NCI-H226 (cell line): ENCODE measurements at regions not wholly inside any gene's neighbourhood (a gene's known extent, or its start where the extent isn't known, plus 50 kb on each side); places are given as distances from the start of the nearest gene placed in this dataset.

ENCODE experiments used
- DNase-seq: peaks from one replicate; pipeline ENCODE4 v3.0.0-alpha.2; 2015

DNA sequence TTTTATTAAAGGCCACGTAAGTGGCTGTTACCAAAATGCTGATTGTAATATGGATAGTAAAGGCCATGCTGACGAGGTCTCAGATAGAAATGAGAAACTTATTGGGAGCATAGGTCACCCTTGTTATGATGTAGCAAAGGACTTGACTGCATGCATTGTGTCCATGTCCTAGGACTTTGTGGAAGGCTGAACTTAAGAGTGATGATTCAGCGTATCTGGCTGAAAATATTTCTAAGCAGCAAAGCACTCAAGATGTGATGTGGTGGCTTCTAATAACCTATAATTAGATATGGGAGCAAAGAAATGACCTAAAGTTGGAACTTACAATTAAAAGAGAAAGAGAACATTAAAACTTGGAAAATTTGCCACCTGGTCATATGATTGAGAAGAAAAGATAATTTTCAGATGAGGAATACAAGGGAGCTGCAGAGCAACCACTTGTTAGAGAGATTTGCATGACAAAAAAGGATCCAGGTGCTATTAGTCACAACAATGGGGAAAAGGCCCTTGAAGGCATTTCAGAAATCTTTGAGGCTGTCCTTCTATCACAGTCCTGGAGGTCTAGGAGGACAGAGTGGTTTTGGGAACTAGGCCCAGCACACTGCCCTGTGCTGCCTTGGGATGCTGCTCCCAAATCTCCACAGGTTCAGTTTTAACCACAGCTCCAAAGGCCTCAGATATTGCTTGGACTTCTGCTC is 793.7 kb upstream of the LCORL start:
- no peak for DNase-seq

DNA sequence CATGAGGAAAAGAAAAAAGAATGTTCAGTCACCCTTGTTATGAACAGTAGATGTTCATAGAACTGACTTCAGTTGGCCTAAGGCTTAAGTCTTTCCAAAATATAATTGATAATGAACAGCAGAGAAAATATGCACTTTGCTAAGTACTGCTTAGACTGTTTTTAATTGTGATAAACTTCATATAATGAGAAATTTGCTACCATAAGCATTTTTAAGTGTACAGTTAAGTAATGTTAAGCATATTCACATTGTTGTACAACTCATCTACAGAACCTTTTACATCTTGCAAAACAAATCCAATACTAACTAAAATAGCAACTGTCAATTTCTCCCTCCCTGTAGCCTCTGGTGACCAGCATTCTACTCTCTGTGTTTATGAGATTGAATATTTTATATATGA is 792.2 kb upstream of the LCORL start:
- DNase-seq, result no peak

DNA sequence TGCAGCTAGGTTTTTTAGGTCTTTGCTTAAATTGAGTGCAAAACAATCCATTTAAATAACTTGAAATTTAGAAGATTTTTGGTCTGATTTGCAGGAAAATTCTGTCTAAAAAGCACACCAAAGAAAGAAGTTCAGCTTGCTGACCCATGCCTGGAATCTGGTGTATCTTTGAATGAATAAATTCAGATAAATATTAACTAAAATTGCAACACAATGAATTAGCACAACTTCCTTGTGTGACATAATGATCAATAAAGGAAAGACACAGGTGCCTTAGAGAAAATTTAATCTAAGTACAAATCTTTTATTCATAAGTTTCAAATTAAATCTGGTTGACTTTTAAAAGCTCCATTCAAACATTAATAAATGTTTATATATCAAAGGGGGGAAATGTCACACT is 791.5 kb upstream of the LCORL start:
- DNase-seq, result no peak

DNA sequence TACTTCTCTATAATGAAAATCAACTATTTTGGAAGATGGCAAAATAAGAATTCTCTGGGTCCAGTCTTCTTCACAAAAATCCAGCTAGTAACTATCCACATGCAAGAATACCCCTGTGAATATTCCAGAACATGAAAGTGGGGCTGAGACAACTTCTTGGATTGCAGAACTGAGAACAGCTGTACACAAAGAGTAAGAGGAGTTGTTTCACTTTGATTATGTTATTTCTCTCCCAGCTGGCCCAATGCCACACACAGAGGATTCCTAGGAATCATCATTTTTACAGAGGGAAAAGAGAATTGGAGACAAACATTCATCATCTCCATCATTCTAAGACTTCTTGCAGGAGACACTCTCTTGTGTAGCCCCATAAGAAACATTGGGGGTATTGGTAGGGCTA is 782.2 kb upstream of the LCORL start:
- no peak for DNase-seq

DNA sequence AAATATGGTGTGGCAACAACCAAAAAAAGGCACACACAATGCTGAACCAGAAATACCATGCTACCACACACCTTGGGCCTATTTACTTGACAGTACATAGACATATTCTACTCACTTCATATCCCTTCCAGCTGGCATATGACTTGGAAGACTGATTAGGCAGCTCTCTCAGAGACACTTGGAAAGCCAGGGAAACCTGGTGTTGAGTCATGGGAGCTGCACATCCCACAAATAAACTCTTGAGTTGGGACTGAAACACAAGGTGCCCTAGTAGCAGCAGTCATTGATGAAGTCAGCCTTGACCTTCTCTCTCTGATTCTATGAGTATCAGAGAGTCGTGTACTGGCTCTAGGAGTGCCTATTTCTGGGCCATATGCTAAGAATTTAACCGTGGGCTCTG is 776.6 kb upstream of the LCORL start:
- DNase-seq, result no peak

DNA sequence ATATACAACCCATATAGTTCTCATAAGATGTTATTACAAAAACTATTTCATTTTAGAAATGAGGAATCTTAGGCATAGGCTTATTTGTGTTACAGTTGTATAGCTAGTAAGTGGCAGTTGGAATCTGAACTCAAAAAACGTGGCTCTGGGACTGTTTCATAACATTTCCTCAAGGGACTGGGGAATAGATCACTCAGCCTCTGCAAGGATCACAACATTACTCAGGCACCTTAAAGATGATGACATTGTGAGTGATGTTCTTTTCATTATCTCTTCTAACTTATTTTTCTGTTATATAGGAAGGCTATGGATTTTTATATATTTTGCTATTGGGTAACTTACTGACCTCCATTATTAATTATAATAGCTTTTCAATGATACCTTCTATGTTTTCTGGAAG is 774.2 kb upstream of the LCORL start:
- no peak for DNase-seq

DNA sequence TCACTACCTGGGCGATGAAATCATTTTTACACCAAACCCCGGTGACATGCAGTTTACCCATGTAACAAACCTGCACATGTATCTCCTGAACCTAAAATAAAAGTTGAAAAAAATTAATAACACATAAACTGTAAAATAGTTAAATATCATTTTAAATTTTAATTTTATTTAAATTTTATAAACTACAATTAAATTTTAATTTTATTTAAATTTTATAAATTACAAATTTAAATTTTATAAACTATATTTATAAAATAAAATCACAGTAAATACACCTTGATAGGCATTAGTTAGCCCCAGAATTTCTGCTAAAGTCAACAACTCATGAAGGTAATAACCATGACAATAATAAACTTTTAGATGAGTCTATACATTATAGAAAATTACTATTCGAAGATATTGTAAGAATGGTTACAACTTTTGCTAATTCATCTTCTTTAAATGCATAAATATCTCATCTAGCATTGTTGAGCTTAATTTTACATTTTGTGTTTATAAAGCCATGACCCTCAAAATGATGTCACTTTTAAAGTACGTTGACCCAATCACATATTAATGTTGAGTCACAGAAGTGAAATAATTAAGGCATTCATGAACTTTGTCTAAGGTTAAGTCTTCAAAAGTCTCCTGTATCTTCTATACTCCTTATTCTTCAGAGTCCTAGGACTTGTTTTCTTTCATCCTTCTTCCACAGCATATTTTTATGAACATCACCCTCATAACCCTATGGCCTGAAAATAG is 755.8 kb upstream of the LCORL start:
- no peak for DNase-seq

DNA sequence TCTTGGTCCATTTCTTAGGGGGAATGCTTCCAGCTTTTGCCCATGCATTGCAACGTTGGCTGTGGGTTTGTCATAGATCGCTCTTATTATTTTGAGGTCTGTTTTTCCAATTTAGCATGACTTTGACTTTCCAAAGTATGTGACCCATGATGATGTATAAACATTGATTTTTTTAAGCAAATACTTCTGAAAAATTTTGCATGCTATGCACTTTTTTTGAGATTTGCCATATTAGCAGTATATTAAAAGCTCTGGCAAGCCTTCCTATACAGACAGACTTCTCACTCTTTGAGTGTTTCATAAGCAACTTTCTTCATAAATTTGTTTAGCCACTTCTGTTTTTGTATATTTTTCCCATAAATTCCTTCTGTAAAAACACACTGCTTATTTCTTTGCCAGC is 746.4 kb upstream of the LCORL start:
- DNase-seq, result no peak

DNA sequence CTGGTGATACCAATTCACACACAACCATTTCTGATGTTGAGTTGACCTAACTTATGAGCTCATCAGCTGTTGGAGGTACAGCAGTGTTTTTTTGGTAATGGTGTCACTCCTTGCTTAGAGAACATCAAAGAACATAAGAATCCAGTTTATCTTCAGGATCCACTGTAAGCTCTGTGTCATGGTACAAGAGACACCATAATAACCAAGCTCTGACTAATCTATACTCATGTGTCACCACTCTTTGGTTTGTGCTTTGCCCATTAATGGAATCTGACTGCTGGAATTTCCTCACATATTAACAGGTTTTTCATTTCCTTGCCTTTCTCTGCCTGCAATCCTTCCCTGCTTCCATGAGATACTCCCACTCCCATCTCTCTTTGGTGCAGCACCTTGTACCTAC is 735.1 kb upstream of the LCORL start:
- no peak for DNase-seq

DNA sequence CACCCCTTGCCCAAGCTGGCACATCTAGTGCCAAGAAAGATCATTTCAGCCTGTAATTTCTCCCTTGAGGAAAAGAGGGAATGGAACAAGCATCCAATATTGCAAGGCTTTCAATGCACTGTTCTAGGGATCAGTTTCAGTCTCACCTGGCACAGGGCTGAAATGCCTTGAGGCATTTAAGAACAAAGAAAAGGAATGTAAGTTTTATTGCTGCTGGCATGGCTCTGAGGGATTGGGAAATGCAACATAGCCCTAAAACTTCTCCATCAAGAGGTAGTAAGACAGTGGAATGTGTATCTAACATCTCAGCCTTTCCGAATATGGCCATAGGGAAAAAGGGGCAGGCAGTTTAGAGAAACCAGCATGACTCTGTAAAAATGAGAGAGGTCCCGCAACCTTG is 732.6 kb upstream of the LCORL start:
- DNase-seq, result no peak

DNA sequence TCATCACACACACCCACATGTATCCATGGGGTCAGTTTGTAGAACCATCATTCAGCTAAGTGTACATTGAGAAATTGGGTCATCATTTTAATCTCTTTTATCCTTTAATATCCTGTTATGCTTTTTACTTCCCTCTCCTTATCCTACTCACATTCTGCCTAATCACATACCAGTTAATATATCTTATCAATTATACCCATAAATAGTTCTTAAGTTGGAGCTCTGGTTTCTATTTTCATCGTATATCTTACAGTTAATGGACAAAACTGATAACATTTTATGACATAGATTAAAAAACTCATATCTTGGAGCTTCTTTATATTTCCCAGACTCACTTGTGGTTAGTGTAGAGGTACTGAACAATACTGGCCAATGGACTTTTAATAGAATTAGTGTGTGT is 729.5 kb upstream of the LCORL start:
- DNase-seq, result no peak

DNA sequence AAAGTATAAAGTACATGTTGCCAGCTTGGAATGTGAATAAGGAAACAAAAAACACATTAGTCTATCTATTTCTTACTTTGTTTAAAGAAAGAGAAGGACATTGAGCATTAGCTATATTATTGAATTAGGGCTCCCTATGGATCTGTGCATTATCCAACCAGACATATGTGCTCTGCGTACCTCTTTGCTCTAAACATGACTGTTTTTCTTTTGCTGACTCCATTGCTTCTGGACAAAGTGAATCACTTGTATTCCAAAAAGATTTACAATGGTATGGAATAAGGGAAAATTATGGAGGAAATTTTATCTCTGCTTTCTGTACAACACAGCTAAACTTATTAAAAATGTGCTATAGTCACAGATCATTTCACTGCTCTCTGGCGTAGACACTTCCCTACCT is 727.8 kb upstream of the LCORL start:
- DNase-seq, result no peak

DNA sequence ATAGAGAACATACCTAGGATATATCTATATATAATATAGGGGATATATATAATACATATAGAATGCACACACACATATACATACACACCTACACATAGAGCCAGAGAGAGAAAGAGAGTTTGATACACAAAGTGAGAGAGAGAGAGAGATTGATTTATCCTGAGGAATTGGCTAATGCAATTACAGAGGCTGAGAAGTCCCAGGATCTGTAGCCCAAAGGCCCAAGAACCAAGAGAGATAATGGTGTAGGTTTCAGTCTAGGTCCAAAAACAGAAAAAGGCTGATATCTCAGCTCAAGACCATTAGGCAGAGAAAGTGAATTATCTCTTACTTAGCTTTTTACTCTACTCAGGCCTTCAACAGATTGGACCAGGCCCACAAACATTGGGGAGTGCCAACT is 715.0 kb upstream of the LCORL start:
- DNase-seq, result no peak

DNA sequence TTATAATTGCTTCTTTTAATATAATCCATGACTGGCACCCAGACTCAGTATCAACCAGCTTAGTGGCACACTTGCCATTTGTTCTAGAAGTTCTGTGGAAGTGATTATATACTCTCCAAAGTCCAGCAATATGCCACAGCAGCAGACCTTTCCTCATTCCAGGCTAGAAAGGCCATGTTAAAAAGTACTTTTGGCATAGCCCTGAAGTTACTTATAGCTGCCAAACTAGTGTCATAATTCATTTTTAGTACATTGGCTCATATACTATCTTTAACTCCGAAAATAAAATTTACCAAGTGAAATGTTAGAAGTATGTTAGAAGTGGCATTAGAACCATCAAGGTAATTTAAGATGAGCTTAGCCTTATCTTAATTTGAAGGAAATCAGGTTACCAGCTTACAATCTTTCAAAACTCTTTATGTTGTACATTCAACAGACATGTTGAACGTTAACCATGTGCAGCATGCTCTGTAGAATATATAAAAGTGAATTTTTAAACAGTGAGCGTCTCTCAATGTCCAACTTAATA is 714.2 kb upstream of the LCORL start:
- no peak for DNase-seq

DNA sequence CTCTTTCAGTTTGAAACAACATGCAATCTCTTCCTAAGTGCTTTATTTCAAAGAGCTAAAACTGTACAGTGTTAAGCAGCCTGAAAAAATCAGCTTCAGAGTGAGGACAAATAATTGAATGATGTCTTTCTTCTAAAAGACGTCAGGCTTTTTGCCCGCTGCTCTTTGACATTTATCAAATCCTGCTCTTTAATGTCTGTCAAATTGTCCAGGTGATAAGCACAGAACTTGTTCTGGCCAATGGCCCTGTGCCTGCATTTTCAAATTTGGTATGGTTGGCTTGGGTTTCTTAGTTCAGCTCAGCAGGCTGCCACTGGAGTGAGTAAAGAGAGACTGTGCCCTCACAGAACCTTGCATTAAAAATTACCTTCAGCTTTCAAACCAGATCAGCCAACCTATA is 712.9 kb upstream of the LCORL start:
- no peak for DNase-seq

DNA sequence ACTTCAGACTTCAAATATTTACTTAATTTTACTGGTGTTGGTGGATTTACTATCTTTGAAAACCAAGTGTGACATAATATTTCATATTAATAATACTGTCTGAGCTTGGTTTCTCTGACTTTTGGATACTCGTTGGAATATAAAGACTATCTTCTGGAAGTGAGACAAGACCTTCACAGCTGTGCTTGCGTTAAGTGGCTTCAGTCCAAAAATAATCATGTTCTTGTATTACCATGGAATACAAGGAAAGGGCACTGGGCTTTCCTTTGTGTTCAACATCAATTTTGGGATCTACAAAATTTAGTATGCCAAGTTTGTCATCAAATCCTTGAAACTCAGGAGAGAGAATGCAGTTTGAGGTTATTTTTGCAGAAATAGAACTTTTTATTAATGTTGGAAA is 712.4 kb upstream of the LCORL start:
- DNase-seq, result no peak

DNA sequence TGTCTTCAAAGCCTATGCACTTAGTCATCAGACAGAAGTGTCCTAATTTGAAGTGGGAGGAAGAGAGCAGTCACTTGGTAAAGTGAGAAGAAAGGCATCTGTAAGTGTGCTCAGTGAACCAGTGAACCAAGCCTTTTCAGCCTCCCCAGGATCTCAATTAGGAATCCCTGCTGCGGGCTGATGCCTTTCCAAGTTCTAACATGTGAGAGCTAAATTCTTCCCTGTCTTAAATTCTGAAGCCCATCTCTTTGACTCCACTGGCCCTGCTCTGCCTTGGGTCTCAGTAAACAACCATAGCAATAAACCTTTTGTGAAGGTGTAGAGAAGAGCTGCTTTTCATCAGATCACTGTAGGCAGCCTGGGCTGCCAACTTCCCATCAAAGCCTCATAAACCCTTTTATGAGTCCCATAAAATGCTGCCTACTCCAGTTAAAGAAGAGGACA is 701.2 kb upstream of the LCORL start:
- DNase-seq, result no peak

DNA sequence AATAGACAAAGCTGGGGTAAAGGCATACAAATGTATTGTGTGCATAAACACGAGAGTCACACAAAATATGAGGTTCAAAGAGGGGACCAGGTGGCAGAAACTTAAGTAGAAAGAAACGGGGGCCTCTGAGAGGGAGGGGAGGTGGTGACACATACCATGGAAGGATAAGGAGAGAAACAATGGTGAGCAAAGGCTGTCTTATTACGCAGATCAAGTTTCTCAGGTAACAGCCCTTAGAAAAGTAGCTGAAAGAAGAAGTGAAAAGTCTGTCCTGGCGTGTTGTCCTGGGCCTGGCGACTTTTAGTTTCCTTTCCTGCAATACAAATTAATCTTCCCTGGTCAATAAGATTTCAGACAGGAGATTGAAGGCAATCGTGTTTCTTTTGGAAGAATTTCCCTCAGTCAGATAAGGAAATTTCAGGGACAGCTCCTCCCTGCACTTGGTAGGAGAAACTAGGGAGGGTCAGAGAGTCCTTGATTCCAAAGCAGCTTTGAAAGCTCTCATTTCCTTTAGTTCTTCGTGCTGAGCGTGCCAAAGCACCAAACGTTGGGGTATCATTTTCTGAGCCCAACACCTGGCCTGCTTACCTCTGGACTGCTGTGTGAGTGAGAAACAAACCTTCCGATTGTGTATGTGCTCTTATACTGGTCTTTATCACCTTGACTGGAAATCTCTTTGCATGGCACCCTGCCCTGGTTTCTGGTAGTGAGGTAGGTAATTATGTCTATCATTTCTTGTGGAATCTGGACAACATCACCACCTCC is 676.7 kb upstream of the LCORL start:
- no peak for DNase-seq

DNA sequence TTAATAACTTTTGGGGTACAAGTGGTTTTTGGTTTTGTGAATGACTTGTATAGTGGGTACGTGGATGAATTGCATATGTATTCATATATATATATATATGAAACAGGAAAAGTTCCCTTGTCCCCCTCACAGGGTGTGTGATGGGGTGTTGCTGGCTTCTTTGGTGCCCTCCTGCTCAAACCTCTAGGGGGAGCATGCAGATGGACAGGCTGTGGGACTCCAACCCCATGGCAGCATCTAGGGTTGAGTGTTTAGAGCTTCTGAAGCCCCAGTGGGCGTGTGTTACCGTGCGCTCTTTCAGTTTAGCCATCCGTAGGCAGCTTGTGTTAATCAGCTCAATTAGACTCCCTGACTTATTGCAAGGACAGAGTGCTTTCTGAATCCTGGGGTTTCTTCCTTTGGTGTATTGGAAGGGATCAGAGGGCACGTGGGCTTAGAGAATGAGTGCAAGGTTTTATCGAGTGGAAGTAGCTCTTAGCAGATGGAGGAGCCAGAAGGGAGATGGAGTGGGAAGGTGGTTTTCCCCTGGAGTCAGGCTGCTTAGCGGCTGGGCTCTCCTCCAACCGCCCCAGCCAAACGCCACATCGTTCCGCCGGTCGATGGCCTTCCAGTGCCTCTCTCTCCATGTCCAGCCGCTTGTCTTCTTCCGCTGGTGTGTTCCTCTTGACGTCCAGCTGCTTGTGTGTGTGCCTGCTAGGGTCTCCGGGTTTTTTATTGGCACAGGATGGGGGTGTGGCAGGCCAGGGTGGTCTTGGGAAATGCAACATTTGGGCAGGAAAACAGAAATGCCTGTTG is 674.4 kb upstream of the LCORL start:
- no peak for DNase-seq

DNA sequence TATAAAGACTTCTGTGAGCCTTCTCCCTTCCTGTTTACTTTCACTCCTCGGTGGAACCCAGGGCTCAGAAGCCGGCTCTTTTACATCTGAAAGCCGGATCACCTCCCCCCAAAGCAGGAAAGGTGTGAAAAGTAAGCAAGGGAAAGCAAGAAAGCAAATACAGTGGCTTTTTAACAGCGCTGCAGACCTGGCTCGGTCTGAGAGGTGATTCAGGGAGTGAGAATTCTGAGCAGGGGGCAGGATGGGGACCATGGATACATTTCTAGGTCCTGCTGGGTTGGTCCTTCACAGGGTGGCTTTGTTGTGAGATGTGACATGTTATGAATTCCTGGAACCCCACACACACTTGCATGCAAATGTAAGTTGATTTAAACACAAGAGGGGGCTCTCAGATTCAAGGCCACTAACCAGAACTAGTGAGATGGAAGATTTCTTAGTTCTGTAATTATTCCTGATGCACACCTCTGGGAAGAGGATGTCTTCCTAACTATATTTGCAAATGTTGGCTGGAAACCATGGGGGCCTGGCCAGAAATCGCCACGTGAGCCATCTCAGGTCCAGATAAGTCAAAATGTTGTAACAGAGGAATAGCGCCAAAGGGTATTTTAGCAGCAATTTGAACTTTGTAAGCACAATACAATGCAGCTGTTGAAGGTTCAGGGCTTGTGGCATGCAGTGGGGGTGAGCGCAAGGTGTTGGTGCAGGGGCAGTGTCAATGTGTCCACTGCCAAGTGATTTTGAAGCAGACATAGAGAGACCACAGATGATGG is 670.1 kb upstream of the LCORL start:
- no peak for DNase-seq

DNA sequence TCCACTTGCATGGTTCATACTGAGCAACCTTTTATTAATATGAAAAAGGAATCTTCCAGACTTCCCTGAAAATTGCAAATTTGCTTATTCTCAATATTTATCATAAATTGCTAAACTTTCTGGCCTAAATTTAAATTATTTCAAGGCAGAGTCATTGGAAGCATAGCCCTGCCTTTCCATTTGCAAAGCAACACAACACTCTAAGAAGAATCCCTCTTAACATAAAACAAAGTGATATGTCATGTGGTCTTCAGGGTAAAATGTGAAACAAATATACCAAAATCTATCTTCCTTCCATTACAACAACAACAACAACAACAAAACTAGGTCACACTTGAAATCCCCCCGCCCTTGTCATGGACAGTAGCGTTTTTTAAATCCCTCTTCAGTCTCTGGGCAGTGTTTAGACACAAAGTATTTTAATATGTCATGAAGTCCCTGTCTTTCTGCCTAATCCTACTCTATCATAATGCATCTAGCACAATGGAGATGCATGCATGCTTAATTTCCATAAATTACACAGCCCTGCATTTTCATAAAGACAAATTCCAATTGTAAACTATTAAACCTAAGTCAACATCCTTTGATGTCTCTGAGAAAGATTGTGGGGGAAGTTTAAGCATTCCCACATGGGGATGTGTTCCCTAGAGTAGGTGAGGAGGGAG is 668.9 kb upstream of the LCORL start:
- no peak for DNase-seq
